CD4-positive, alpha-beta T cell (primary cell): ENCODE measurements at regions not wholly inside any gene's neighbourhood (a gene's known extent, or its start where the extent isn't known, plus 50 kb on each side); places are given as distances from the start of the nearest gene placed in this dataset.

Source experiments
- ATAC-seq: fragments of 200-7000 bp; cut with Tn5 transposase; one replicate; pipeline ENCODE4 v1.10.0; 2022; ENCODE audit warnings: mild to moderate bottlenecking; ENCODE audit not compliant: poor library complexity
- CTCF ChIA-PET: fragments of 350-600 bp; sonication (Branson Sonifier 250); formaldehyde crosslinking; loops from one replicate; lab custom pipeline; 2021; ENCODE audit warnings: antibody characterized with exemption, inconsistent platforms; lab: Charles Lee
- POLR2A ChIA-PET: fragments of 350-600 bp; sonication (Branson Sonifier 250); formaldehyde crosslinking; loops from one replicate; lab custom pipeline; 2021; ENCODE audit warnings: antibody characterized with exemption, inconsistent platforms; lab: Charles Lee
- DNase-seq, 14 experiments: peaks; one replicate each; pipeline ENCODE4 v3.0.0-alpha.2; 2013 to 2020; ENCODE audit warnings: mixed read lengths in 2 of 14
- H3K27ac ChIP-seq, 2 donors: one replicate each; pipeline versions ENCODE4 v1.5.1 to v1.7.0; 2013; ENCODE audit warnings: low read length in 2 of 2, low read depth in 1 of 2, mild to moderate bottlenecking in 1 of 2
- H3K27me3 ChIP-seq, 2 experiments: 1 replicate in 1 of 2; 2 replicates in 1 of 2; pipeline versions ENCODE4 v1.6.1 to v1.7.0; 2013; ENCODE audit warnings: low read length in 2 of 2, control low read depth in 1 of 2, mild to moderate bottlenecking in 1 of 2, moderate library complexity in 1 of 2; ENCODE audit not compliant: insufficient read depth in 2 of 2, control insufficient read depth in 1 of 2
- H3K36me3 ChIP-seq: one replicate; pipeline ENCODE4 v1.6.1; 2013; ENCODE audit warnings: low read length, control low read depth; ENCODE audit not compliant: insufficient read depth
- H3K4me1 ChIP-seq: one replicate; pipeline ENCODE4 v1.6.1; 2013; ENCODE audit warnings: low read length, control low read depth; ENCODE audit not compliant: insufficient read depth
- H3K4me3 ChIP-seq: one replicate; pipeline ENCODE4 v1.5.1; 2013; ENCODE audit warnings: mild to moderate bottlenecking, low read length, moderate library complexity
- H3K9me3 ChIP-seq, 2 experiments: 1 replicate in 1 of 2; 2 replicates in 1 of 2; pipeline versions ENCODE4 v1.6.1 to v1.7.0; 2013; ENCODE audit warnings: low read length in 2 of 2, mild to moderate bottlenecking in 2 of 2, control low read depth in 1 of 2, moderate library complexity in 1 of 2; ENCODE audit not compliant: control insufficient read depth in 1 of 2, insufficient read depth in 1 of 2
- H3K27ac Mint-ChIP-seq: one replicate; pipeline ENCODE4 v1.8.0; 2020; ENCODE audit warnings: mixed read lengths
- H3K27me3 Mint-ChIP-seq: one replicate; pipeline ENCODE4 v1.8.0; 2021; ENCODE audit warnings: mixed read lengths
- H3K36me3 Mint-ChIP-seq: one replicate; pipeline ENCODE4 v1.8.0; 2021; ENCODE audit warnings: low read depth, mixed read lengths
- H3K4me1 Mint-ChIP-seq: one replicate; pipeline ENCODE4 v1.8.0; 2021; ENCODE audit warnings: low read depth, mixed read lengths
- H3K4me3 Mint-ChIP-seq: one replicate; pipeline ENCODE4 v1.8.0; 2020; ENCODE audit warnings: mild to moderate bottlenecking, mixed read lengths
- H3K9me3 Mint-ChIP-seq: one replicate; pipeline ENCODE4 v1.8.0; 2020; ENCODE audit warnings: mixed read lengths
- CTCF ChIP-seq: fragments of 200-600 bp; IDR thresholded peaks from one replicate; pipeline ENCODE4 v1.8.0; 2022; ENCODE audit warnings: antibody characterized with exemption, mild to moderate bottlenecking
- intact Hi-C, 2 experiments: fragments of 100-400 bp; cut with DNase I in 1 of 2; cut with micrococcal nuclease in 1 of 2; formaldehyde crosslinking; loops; one replicate each; pipeline versions ENCODE4 v1.15.1 to v1.9.0; 2023 to 2025; cut with DNase I, micrococcal nuclease

- Mint-ChIP-seq H3K36me3 (no peaks in the 10 kb centered on the region), H3K4me3 (no peak overlapping the region), H3K9me3 (no peaks in the 10 kb centered on the region), H3K27me3 (peaks cover 9% of the 10 kb centered on the region), H3K4me1 (no peaks in the 10 kb centered on the region), H3K27ac (no peak overlapping the region)
- DNase-seq (no peak), ATAC-seq (no peak)
- H3K4me1 ChIP-seq, result no peaks in the 10 kb centered on the region
- H3K36me3 ChIP-seq, result no peaks in the 10 kb centered on the region
- H3K27me3 ChIP-seq, result no peaks in the 10 kb centered on the region
- H3K9me3 ChIP-seq, result no peaks in the 10 kb centered on the region
- ChIA-PET CTCF (no interaction called here), POLR2A (no interaction called here)
- no peak overlapping the region for H3K27ac ChIP-seq
- TF ChIP-seq CTCF, result no peak
- H3K4me3 ChIP-seq, result no peak overlapping the region
- intact Hi-C loops, result no loop called here
Measured at GRCh38 chr1:221881805-221882581, 140.1 kb upstream of the DUSP10 start.

- Mint-ChIP-seq H3K36me3 (no peaks in the 10 kb centered on the region), H3K4me3 (no peak overlapping the region), H3K4me1 (no peaks in the 10 kb centered on the region), H3K9me3 (no peaks in the 10 kb centered on the region), H3K27ac (no peak overlapping the region), H3K27me3 (no peaks in the 10 kb centered on the region)
- Histone ChIP-seq H3K4me3 (no peak overlapping the region), H3K27ac (no peak overlapping the region), H3K36me3 (no peaks in the 10 kb centered on the region), H3K9me3 (no peaks in the 10 kb centered on the region), H3K27me3 (no peaks in the 10 kb centered on the region), H3K4me1 (no peaks in the 10 kb centered on the region)
- TF ChIP-seq CTCF, result no peak
- ATAC-seq (no peak), DNase-seq (no peak)
- ChIA-PET POLR2A (no interaction called here), CTCF (no interaction called here)
- intact Hi-C loops, result no loop called here
Measured at GRCh38 chr1:221880182-221880581, 138.3 kb upstream of the DUSP10 start.

DNA sequence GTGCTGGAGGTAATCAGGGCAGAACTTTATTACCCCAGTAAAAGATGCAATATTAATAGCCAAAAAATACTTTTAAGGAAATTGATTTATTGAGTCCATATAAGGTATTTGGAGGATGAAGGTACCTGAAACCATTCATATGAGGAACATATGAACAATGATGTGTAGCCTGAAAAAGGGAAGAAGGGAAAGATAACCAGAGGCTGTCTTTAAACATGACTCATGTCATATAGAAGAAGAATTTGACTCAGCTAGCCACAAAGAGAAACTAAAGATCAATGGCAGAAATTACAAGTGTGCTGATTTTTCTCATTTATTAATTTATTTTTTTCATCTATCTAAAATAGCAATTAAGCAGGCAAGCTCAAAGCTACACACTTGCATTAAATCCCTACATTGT lies 136.2 kb upstream of the DUSP10 start:
- ATAC-seq, result no peak
- no peak overlapping the region for H3K27ac ChIP-seq
- no peaks in the 10 kb centered on the region for H3K9me3 ChIP-seq

More for the DNA sequence above, 136.2 kb upstream of the DUSP10 start:
- Mint-ChIP-seq H3K27ac (no peak overlapping the region), H3K4me1 (no peaks in the 10 kb centered on the region), H3K4me3 (no peak overlapping the region), H3K9me3 (no peaks in the 10 kb centered on the region), H3K27me3 (no peaks in the 10 kb centered on the region), H3K36me3 (no peaks in the 10 kb centered on the region)
- POLR2A ChIA-PET, result interaction anchor here (0.6 kb wide), 1 partner anchor 32 kb away, joined by 3 read pairs; no protein-coding TSS in a partner anchor
- CTCF ChIA-PET, result no interaction called here
- Histone ChIP-seq H3K36me3 (no peaks in the 10 kb centered on the region), H3K27me3 (no peaks in the 10 kb centered on the region), H3K4me3 (no peak overlapping the region), H3K4me1 (no peaks in the 10 kb centered on the region)
- TF ChIP-seq CTCF, result no peak
- DNase-seq, result no peak
- intact Hi-C loops, result no loop called here
